Astrocyte of the cerebellum (primary cell): ENCODE measurements at regions not wholly inside any gene's neighbourhood (a gene's known extent, or its start where the extent isn't known, plus 50 kb on each side); places are given as distances from the start of the nearest gene placed in this dataset.
"Not testable (repeated sequence)": the region's sequence is repeated elsewhere in the genome, so short reads cannot be mapped to it uniquely, and the experiment has no call there.

Experiments
- DNase-seq: peaks from one replicate; pipeline ENCODE4 v3.0.0-alpha.2; 2011; ENCODE audit warnings: low read depth
- H3K4me3 ChIP-seq: 2 replicates; pipeline ENCODE4 v1.5.1; 2011; ENCODE audit warnings: mild to moderate bottlenecking, low read depth, low read length, moderate library complexity
- CTCF ChIP-seq: IDR thresholded peaks from 2 replicates; pipeline ENCODE4 v1.5.1; 2012; ENCODE audit warnings: low read length, low read depth, moderate library complexity, mild to moderate bottlenecking; ENCODE audit errors: missing control alignments
- in situ Hi-C: cut with HindIII; loops from 2 replicates; pipeline ENCODE4 v1.10.0; 2017; ENCODE audit warnings: low sequenced_read_pairs

GRCh38 chr2:224219781-224220180, 180.7 kb upstream of the SERPINE2 start:
- no peak overlapping the region for H3K4me3 ChIP-seq
- no peak for DNase-seq
- no peak for TF ChIP-seq CTCF
- in situ Hi-C loops = loop anchor here (5.0 kb wide), 1 partner anchor 43 kb away; no protein-coding TSS in a partner anchor

- in situ Hi-C loops = loop anchor here (5.0 kb wide), 1 partner anchor 44 kb away; no protein-coding TSS in a partner anchor
- peak; percentile 90 for DNase-seq
- TF ChIP-seq CTCF = no peak
- H3K4me3 ChIP-seq = no peak overlapping the region
Measured at GRCh38 chr2:224217962-224218347, 178.9 kb upstream of the SERPINE2 start.

- TF ChIP-seq CTCF = no peak
- in situ Hi-C loops = loop anchor here (5.0 kb wide), 1 partner anchor 45 kb away; no protein-coding TSS in a partner anchor
- H3K4me3 ChIP-seq = no peak overlapping the region
- DNase-seq = no peak
Measured at GRCh38 chr2:224217233-224217961, 178.3 kb upstream of the SERPINE2 start.

GRCh38 chr2:224215611-224216010, 176.5 kb upstream of the SERPINE2 start:
- not testable (repeated sequence) for DNase-seq, H3K4me3 ChIP-seq
- in situ Hi-C loops = loop anchor here (5.0 kb wide), 1 partner anchor 47 kb away; no protein-coding TSS in a partner anchor

DNA sequence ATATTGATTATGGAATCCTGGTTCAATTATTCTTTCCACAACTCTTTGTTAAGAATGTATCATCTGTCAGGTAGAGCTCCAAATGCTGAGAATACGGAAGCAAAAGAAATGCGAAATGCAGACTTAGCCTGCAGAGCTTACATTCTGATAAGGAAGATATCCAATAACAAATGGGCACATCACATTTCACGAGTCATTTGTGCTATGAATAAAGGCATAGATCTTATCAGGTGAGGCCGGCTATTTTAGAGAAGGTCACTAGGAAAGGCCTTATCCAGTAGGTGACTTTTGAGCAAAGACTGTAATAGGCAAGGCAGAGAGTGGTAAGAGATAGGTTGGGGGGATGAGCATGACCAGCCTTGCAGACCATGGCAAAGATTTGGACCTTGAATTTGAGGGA, 174.3 kb upstream of the SERPINE2 start:
- no peak for TF ChIP-seq CTCF
- no peak for DNase-seq
- in situ Hi-C loops = no loop called here
- H3K4me3 ChIP-seq = no peak overlapping the region

GRCh38 chr2:224211791-224212190, 172.7 kb upstream of the SERPINE2 start:
- in situ Hi-C loops = no loop called here
- no peak overlapping the region for H3K4me3 ChIP-seq
- no peak for DNase-seq
- no peak for TF ChIP-seq CTCF

DNA sequence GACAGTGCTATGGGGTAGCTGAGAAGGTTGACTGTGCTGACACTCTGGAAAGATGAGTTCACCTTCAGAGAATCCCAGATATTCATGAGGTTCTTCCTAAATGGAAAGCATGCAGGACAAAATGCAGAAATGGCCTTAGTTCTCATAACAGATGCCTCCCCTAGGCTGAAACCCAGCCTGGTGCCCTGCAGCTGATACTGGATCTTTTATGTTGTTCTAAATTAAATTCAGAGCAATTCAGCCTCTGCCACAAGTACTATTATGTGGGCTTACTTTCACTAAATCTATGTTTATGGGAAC, 172.0 kb upstream of the SERPINE2 start:
- in situ Hi-C loops = no loop called here
- H3K4me3 ChIP-seq = no peak overlapping the region
- no peak for TF ChIP-seq CTCF
- DNase-seq = no peak
